ENCODE measurements at regions not wholly inside any gene's neighbourhood (a gene's known extent, or its start where the extent isn't known, plus 50 kb on each side); places are given as distances from the start of the nearest gene placed in this dataset.

- Histone ChIP-seq H3K27ac (ENCODE audit: low read depth in 2 of 2, low read length in 1 of 2) (no peak overlapping the region), H3K79me2 (ENCODE audit: insufficient read depth) (no peaks in the 10 kb centered on the region), H4K20me1 (ENCODE audit: insufficient read depth) (no peaks in the 10 kb centered on the region), H2AFZ (ENCODE audit: low read depth) (no peak overlapping the region), H3K27me3 (ENCODE audit: insufficient read depth) (no peaks in the 10 kb centered on the region), H3K9ac (no peak overlapping the region), H3K9me3 (no peaks in the 10 kb centered on the region), H3K36me3 (replicated peaks in 1 of 2; ENCODE audit: control insufficient read depth in 1 of 2, insufficient read depth in 2 of 2, low read length in 1 of 2) (no peaks in the 10 kb centered on the region), H3K4me3 (ENCODE audit: low read depth in 2 of 2, low read length in 1 of 2) (no peak overlapping the region), H3K9me2 (no peaks in the 10 kb centered on the region), H3F3A (replicated peaks; ENCODE audit: insufficient read depth) (no peaks in the 10 kb centered on the region), H3K4me2 (no peak overlapping the region), H3K4me1 (ENCODE audit: control insufficient read depth in 1 of 2, insufficient read depth in 2 of 2, low read depth in 1 of 2, low read length in 1 of 2) (no peaks in the 10 kb centered on the region)
- ChIA-PET CTCF (interaction anchor here (0.9 kb wide), 1 partner anchor 325 kb away, joined by 3 read pairs; no protein-coding TSS in a partner anchor), POLR2A (no interaction called here)
- TF ChIP-seq TEAD4 (IDR thresholded peaks at IDR 0.05; ENCODE audit: borderline replicate concordance, insufficient read depth): no peak
- no peak for TF ChIP-seq GATA2 (CRISPR knock-in tag; IDR thresholded peaks at IDR 0.05)
- TF ChIP-seq ZBTB33 (IDR thresholded peaks at IDR 0.05; ENCODE audit: borderline replicate concordance, low read depth): no peak
- no peak for TF ChIP-seq USF1 (IDR thresholded peaks at IDR 0.05; ENCODE audit: borderline replicate concordance, low read depth)
- TF ChIP-seq NFIC (IDR thresholded peaks at IDR 0.05; ENCODE audit: borderline replicate concordance): no peak
- TF ChIP-seq TAF1 (IDR thresholded peaks at IDR 0.05; ENCODE audit: borderline replicate concordance, low read depth, low read length): no peak
- TF ChIP-seq CTCF (IDR thresholded peaks at IDR 0.05): no peak
- TF ChIP-seq EZH2phosphoT487 (IDR thresholded peaks at IDR 0.05; ENCODE audit: borderline replicate concordance, low read depth): no peak
- no peak for TF ChIP-seq FOXJ3 (CRISPR knock-in tag; IDR thresholded peaks at IDR 0.05)
- no peak for TF ChIP-seq MEF2A (IDR thresholded peaks at IDR 0.05; ENCODE audit: borderline replicate concordance, low read depth)
- TF ChIP-seq POLR2AphosphoS5 (IDR thresholded peaks at IDR 0.05; ENCODE audit: low read depth, low read length): no peak
- no peak for TF ChIP-seq CHD2 (IDR thresholded peaks at IDR 0.05; ENCODE audit: low read length, partially characterized antibody)
- no peak for DNase-seq
- 15% methylated on average over 4 of the region's 4 CpGs for WGBS (ENCODE audit: low lambda C conversion rate)
Observed at GRCh38 chr12:97876780-97877179, 414.2 kb downstream of the RMST start.

GRCh38 chr12:97877404-97877803 lies 414.8 kb downstream of the RMST start:
- ChIA-PET CTCF (no interaction called here), POLR2A (no interaction called here)
- Histone ChIP-seq H4K20me1 (ENCODE audit: insufficient read depth) (no peaks in the 10 kb centered on the region), H3K4me1 (ENCODE audit: control insufficient read depth in 1 of 2, insufficient read depth in 2 of 2, low read depth in 1 of 2, low read length in 1 of 2) (no peaks in the 10 kb centered on the region), H3K79me2 (ENCODE audit: insufficient read depth) (no peaks in the 10 kb centered on the region), H3K9ac (no peak overlapping the region), H3F3A (replicated peaks; ENCODE audit: insufficient read depth) (no peaks in the 10 kb centered on the region), H3K4me3 (ENCODE audit: low read depth in 2 of 2, low read length in 1 of 2) (no peak overlapping the region), H3K9me3 (no peaks in the 10 kb centered on the region), H3K27ac (ENCODE audit: low read depth in 2 of 2, low read length in 1 of 2) (no peak overlapping the region), H3K36me3 (replicated peaks in 1 of 2; ENCODE audit: control insufficient read depth in 1 of 2, insufficient read depth in 2 of 2, low read length in 1 of 2) (no peaks in the 10 kb centered on the region), H3K27me3 (ENCODE audit: insufficient read depth) (no peaks in the 10 kb centered on the region), H2AFZ (ENCODE audit: low read depth) (no peak overlapping the region), H3K4me2 (no peak overlapping the region), H3K9me2 (no peaks in the 10 kb centered on the region)
- no peak for DNase-seq
- no peak for TF ChIP-seq USF1 (IDR thresholded peaks at IDR 0.05; ENCODE audit: borderline replicate concordance, low read depth)
- TF ChIP-seq GABPA (IDR thresholded peaks at IDR 0.05; ENCODE audit: low read depth): no peak
- no peak for TF ChIP-seq EZH2phosphoT487 (IDR thresholded peaks at IDR 0.05; ENCODE audit: borderline replicate concordance, low read depth)
- no peak for TF ChIP-seq TAF1 (IDR thresholded peaks at IDR 0.05; ENCODE audit: borderline replicate concordance, low read depth, low read length)
- no peak for TF ChIP-seq SIN3A (IDR thresholded peaks at IDR 0.05; ENCODE audit: borderline replicate concordance, low read depth, low read length)
- no peak for TF ChIP-seq PBX3 (IDR thresholded peaks at IDR 0.05)
- no peak for TF ChIP-seq IRF3 (IDR thresholded peaks at IDR 0.05; ENCODE audit: low read depth, low read length)
- no peak for TF ChIP-seq TEAD4 (IDR thresholded peaks at IDR 0.05; ENCODE audit: borderline replicate concordance, insufficient read depth)
- TF ChIP-seq POLR2AphosphoS5 (IDR thresholded peaks at IDR 0.05; ENCODE audit: low read depth, low read length): no peak
- TF ChIP-seq CTCF (IDR thresholded peaks at IDR 0.05): no peak

Measured in SK-N-SH (cell line).